DMS53 treated with DMSO at 0.1 percent for 48 hours (cell line): ENCODE measurements at regions not wholly inside any gene's neighbourhood (a gene's known extent, or its start where the extent isn't known, plus 50 kb on each side); places are given as distances from the start of the nearest gene placed in this dataset.
"Not testable (repeated sequence)": the region's sequence is repeated elsewhere in the genome, so short reads cannot be mapped to it uniquely, and the experiment has no call there.

Source experiments
- DNase-seq: peaks from one replicate; lab custom pipeline; 2025; ENCODE audit not compliant: unreplicated experiment; lab: John Stamatoyannopoulos, UW

GRCh38 chr6:60991427-60992028 lies 1294.5 kb downstream of the KHDRBS2 start:
- DNase-seq: no peak

- no peak for DNase-seq
These were observed 1333.5 kb downstream of the KHDRBS2 start for GRCh38 chr6:60952500-60952899.

GRCh38 chr6:60950221-60950923 lies 1335.7 kb downstream of the KHDRBS2 start:
- not testable (repeated sequence) for DNase-seq

GRCh38 chr6:60947416-60947815 lies 1338.6 kb downstream of the KHDRBS2 start:
- DNase-seq: not testable (repeated sequence)

GRCh38 chr6:60944803-60945202 lies 1341.2 kb downstream of the KHDRBS2 start:
- DNase-seq: not testable (repeated sequence)

DNA sequence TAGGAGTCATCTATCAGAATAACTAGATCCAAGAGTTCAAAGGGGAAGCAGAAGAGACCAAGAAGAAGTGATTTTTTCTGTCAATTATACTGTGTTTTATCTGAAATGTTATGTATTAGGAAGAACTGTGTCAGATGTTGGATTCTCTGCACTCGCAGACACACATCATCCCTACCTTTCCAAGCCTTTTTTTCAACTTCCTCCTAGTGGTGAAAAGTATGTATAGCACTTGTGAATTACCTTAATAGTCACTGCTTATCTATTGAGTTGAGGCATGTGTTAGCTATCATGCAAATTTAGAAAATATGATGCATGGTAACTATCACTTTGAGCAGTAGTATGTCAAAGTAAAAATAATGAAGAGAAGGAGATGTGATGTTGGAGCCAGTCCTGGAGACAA lies 1350.1 kb downstream of the KHDRBS2 start:
- not testable (repeated sequence) for DNase-seq

DNA sequence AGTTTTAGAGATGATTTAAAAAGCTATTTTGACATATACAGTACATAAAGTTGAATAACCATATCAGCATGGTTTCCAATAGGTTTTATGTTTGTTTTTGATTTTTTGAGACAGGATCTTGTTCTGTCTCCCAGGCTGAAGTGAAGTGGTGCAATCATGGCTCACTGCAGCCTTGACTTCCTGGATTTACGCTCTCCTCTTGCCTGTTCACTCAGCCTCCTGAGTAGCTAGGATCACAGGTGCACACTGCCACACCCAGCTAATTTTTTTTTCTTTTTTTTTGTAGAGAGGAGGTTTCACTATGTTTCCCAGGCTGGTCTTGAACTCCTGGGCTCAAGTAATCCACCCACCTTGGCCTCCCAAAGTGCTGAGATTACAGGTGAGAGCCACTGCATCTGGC lies 1366.4 kb downstream of the KHDRBS2 start:
- DNase-seq: peak; percentile 44

- not testable (repeated sequence) for DNase-seq
These were observed 1382.2 kb downstream of the KHDRBS2 start for GRCh38 chr6:60903860-60904259.

DNA sequence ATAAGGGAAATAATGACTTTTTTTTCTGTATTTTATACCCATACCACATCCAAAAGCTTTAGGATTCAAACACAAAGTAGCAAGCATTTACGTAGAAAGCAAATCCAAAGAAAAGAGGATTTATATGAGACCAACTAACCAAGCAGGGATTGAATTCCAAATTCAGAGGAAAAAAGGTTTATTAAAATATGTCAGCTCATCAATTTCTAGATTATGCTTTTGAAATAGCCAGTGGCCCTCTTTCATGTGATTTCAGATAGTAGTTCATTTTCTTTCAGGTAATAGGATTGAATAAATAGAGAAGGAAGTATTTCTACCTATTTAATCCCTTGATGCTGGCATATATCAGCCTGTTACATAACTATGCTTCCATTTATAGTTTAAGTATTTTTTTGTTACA lies 1392.7 kb downstream of the KHDRBS2 start:
- DNase-seq: not testable (repeated sequence)

- DNase-seq: no peak
These were observed 1394.4 kb downstream of the KHDRBS2 start for GRCh38 chr6:60891606-60892005.

- DNase-seq: not testable (repeated sequence)
These were observed 1408.6 kb downstream of the KHDRBS2 start for GRCh38 chr6:60877396-60877795.

GRCh38 chr6:60870779-60871178 lies 1415.2 kb downstream of the KHDRBS2 start:
- DNase-seq: not testable (repeated sequence)

DNA sequence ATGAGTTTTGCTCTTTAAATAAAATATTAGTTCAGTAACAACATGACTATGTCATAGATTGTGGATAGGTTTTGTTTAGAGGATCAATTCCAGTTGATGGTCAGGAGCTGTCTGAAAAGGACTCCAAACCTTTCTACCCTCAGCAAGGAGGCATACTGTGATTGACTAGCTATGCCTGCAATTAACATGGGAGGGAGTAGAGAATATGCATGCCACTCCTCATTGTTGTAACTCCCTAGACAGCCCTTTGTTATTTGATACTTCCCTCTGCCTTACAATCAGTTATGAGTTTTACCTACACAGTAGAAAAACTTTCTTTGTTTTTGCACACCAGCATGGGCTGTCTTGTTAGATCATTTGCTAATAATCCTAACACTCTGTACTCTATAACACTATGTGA lies 1418.5 kb downstream of the KHDRBS2 start:
- no peak for DNase-seq

- peak; percentile 16 for DNase-seq
These were observed 1442.6 kb downstream of the KHDRBS2 start for GRCh38 chr6:60843175-60843982.

GRCh38 chr6:60830726-60831125 lies 1455.3 kb downstream of the KHDRBS2 start:
- DNase-seq: not testable (repeated sequence)

DNA sequence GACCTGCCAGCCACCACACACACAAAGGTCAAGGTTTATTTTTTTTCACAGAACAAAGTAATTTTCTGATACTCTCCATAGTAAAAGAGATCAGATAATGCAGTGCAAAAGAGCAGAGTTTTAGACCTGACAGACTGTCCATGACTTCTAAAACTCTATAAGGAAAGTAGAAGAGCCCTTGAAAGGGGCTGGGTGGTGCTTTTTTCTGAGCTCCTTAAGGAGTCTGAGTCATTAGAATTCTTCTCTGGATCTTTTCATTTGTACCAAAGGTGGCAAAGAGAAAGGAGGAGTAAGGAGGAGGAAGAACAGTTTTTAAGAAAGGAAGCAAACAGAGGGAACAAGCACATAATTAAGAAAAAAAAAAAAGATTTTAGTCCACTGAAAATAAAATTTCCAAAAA lies 1463.4 kb downstream of the KHDRBS2 start:
- DNase-seq: not testable (repeated sequence)

DNA sequence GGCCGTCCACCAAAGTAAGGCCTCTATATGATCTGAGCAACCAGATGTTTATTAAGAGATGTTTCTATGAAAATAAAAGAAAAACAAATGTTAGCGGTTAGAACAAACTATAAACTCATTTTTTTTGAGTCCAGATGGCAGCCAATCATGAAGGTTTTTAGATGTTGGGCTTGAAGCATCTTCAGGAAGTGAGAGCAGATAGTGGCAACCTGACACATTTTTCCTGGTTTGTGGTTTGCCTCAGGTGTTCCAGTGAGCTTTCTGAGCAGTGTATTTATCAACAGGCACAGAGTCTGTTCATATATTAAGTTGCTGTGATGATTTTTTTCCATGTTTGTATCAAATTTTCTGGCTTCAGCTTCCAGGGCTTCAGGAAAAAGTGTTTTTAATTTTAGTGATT lies 1468.0 kb downstream of the KHDRBS2 start:
- not testable (repeated sequence) for DNase-seq

GRCh38 chr6:60814784-60815183 lies 1471.2 kb downstream of the KHDRBS2 start:
- not testable (repeated sequence) for DNase-seq

DNA sequence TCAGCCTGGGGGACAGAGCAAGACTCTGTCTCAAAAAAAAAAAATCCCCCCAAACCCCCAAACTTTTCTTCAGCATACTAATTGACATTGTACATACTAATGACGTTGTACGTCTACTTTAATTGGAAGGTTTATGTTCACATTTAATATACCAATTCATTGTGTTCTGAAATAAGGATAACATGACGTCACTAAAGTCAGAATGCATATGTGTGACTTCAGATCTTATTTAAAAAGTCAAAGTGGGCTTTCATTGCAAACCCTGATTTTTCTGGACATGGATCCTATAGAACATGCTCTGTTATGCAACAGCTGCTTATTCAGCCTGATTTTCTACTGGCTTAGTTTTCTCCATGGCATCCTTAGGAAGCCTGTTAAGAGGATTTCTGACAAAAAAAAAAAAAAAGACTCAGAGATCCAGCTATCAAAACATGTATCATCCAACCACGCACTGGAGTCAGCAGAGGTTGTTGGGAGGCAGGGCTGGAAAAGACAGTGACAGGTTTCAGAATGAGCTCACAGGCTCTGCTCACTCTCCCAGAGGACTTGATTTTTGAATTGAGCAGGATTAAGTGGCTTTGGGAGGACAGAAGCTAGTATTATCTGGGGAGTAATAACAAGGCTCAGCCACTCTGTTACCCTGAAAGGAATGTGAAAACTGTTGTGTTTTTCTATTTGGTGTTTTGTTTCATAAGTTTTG lies 1472.0 kb downstream of the KHDRBS2 start:
- DNase-seq: not testable (repeated sequence)

- DNase-seq: not testable (repeated sequence)
These were observed 1475.8 kb downstream of the KHDRBS2 start for GRCh38 chr6:60810216-60810615.

DNA sequence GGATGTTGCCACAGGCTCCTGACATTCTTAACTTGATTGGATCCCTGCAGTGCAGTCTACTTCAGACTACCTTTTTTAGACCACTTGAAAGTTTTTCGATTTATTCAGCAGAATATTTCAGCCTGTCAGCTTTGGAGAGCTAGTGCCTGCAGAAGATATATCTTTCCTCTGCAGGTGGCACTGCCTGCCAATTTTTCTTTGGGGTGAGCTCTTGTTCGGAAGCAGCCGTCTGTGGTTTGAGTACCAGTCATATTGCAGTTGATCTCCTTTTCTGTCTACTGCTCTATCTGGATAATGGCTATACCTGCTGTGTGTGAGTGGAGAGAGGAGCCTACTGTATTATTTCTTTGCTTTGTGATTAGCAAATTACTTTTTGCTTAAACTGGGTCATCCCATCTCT lies 1486.9 kb downstream of the KHDRBS2 start:
- DNase-seq: not testable (repeated sequence)
